Tibial nerve (tissue), 4 donors: ENCODE measurements at regions not wholly inside any gene's neighbourhood (a gene's known extent, or its start where the extent isn't known, plus 50 kb on each side); places are given as distances from the start of the nearest gene placed in this dataset.

Source experiments
- CTCF ChIP-seq, 5 experiments: fragments of 200-600 bp in 3 of 5; fragments of 450-650 bp in 2 of 5; sonication (generic) in 3 of 5; IDR thresholded peaks; one replicate each; pipeline ENCODE4 v1.5.1; 2016 to 2019; ENCODE audit warnings: antibody characterized with exemption in 5 of 5, mild to moderate bottlenecking in 3 of 5, moderate library complexity in 2 of 5
- EP300 ChIP-seq, 2 donors: sonication (generic); formaldehyde crosslinking; IDR thresholded peaks; one replicate each; pipeline ENCODE4 v1.6.1; 2017; ENCODE audit warnings: antibody characterized with exemption in 2 of 2, mild to moderate bottlenecking in 1 of 2
- POLR2A ChIP-seq, 2 donors: fragments of 450-650 bp; IDR thresholded peaks; one replicate each; pipeline ENCODE4 v1.6.1; 2017; ENCODE audit warnings: antibody characterized with exemption in 2 of 2, mild to moderate bottlenecking in 2 of 2, moderate library complexity in 2 of 2

GRCh38 chr10:3887885-3888476 is 103.0 kb upstream of the KLF6 start:
- TF ChIP-seq CTCF (IDR thresholded peaks at IDR 0.05) (no peak), POLR2A (IDR thresholded peaks at IDR 0.05) (no peak), EP300 (IDR thresholded peaks at IDR 0.05) (no peak)
